Right ventricle myocardium inferior (tissue), 1 donor: ENCODE measurements at regions not wholly inside any gene's neighbourhood (a gene's known extent, or its start where the extent isn't known, plus 50 kb on each side); places are given as distances from the start of the nearest gene placed in this dataset.
A peak's percentile ranks its signal among the peaks of the same experiment; 100 is the strongest.
"Not testable (repeated sequence)": the region's sequence is repeated elsewhere in the genome, so short reads cannot be mapped to it uniquely, and the experiment has no call there.

ENCODE experiments used
- ATAC-seq: fragments of 200-7000 bp; cut with Tn5 transposase; one replicate; pipeline ENCODE4 v1.9.1; 2020; ENCODE audit warnings: mild to moderate bottlenecking, moderate library complexity
- DNase-seq: peaks from one replicate; pipeline ENCODE4 v3.0.0; 2021; ENCODE audit errors: missing footprints
- intact Hi-C: fragments of 100-400 bp; cut with DNase I; formaldehyde crosslinking; loops from one replicate; pipeline ENCODE4 v1.11.0; 2022
- donor health status: DM: no; HTN: yes; CAD: no; lungs with severe emphysema.

- intact Hi-C loops: no loop called here
- DNase-seq (no peak), ATAC-seq (no peak)
Measured at GRCh38 chr5:109630093-109630492, 59.6 kb upstream of the MAN2A1 start.

- no peak for ATAC-seq
- intact Hi-C loops: no loop called here
- no peak for DNase-seq
Measured at GRCh38 chr5:109628591-109628990, 61.1 kb upstream of the MAN2A1 start.

GRCh38 chr5:109621266-109621665 is 68.5 kb upstream of the MAN2A1 start:
- DNase-seq, ATAC-seq, intact Hi-C loops: not testable (repeated sequence)

GRCh38 chr5:109620651-109621050 is 69.1 kb upstream of the MAN2A1 start:
- ATAC-seq (no peak), DNase-seq (no peak)
- intact Hi-C loops: no loop called here

DNA sequence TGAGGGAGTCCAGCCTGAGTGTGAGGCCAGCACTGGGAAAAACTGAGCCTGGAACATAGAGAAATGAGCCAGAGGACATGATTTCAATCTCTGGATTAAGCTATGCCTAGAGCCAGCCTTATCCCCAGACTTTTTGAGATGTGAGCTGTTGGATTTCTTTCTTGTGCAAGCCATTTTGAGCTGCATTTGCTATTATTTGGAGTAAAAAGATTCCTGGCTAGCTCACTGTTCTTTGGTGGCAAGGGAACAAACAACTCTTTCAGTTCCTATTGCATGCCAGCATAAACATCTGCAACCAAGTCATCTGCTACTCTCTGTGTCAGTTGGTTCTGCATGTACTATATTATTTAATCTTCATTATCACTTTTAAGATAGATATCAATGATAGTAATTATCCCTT is 70.1 kb upstream of the MAN2A1 start:
- intact Hi-C loops: no loop called here
- peak; percentile 42 for ATAC-seq

GRCh38 chr5:109619021-109619460 is 70.7 kb upstream of the MAN2A1 start:
- DNase-seq (no peak), ATAC-seq (no peak)
- intact Hi-C loops: no loop called here

More for the DNA sequence above, 70.1 kb upstream of the MAN2A1 start:
- no peak for DNase-seq

- intact Hi-C loops: no loop called here
- ATAC-seq (no peak), DNase-seq (no peak)
Measured at GRCh38 chr5:109614981-109615380, 74.7 kb upstream of the MAN2A1 start.

- intact Hi-C loops: no loop called here
- ATAC-seq (no peak), DNase-seq (no peak)
Measured at GRCh38 chr5:109614301-109614700, 75.4 kb upstream of the MAN2A1 start.

DNA sequence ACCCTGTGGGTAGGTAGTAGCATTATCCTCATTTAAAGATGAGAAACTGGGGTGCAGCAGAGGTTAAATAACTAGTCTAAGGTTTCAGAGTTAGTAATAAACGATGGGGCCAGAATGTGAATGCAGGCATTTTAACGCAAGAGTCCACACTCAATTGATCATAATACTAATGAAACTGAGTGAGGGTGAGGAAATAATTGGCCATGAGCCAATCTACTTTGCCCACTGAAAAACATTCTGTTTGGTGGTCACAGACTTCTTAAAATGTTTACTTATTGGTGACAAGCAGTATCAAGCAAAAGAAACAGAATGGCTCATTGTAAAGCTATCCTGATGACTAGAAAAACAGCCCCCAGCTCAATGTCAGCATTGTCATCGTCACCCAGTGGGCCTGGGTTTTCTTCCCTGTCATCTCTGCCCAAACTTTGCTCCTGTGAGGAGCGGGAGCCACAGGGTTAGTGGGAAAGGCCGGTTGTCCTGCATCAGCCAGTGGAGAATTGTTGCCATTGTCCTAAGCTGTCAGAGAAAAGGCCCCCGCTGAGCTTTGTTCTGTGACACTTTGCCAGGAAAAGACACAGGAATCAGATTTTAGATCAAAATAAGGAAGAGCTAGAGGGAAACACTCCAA is 77.3 kb upstream of the MAN2A1 start:
- ATAC-seq (no peak), DNase-seq (no peak)
- intact Hi-C loops: no loop called here

DNA sequence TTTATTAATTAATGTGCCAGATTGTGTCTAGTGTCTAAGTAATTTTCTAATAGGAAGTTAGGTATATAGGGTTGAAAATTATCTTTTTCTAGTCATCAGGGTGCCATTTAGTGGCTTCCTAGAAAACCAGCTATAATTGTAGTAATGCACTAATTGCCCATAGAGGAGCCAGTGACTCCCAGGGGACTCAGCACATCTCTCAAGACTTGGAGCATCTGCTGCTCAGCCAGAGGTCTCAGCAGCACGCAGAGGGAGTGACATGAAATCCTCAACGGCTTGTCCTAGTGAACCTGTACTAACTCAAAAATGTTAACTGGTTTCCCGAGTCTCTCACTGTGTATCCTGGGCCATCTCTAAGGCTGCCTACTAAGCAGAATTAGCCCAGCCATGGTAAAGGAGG is 78.2 kb upstream of the MAN2A1 start:
- intact Hi-C loops: no loop called here
- no peak for DNase-seq
- no peak for ATAC-seq

- DNase-seq (no peak), ATAC-seq (no peak)
- intact Hi-C loops: no loop called here
Measured at GRCh38 chr5:109611061-109611460, 78.7 kb upstream of the MAN2A1 start.

- DNase-seq (no peak), ATAC-seq (no peak)
- intact Hi-C loops: no loop called here
Measured at GRCh38 chr5:109610581-109610980, 79.1 kb upstream of the MAN2A1 start.

GRCh38 chr5:109605207-109605730 is 84.5 kb upstream of the MAN2A1 start:
- intact Hi-C loops: no loop called here
- DNase-seq (no peak), ATAC-seq (no peak)

DNA sequence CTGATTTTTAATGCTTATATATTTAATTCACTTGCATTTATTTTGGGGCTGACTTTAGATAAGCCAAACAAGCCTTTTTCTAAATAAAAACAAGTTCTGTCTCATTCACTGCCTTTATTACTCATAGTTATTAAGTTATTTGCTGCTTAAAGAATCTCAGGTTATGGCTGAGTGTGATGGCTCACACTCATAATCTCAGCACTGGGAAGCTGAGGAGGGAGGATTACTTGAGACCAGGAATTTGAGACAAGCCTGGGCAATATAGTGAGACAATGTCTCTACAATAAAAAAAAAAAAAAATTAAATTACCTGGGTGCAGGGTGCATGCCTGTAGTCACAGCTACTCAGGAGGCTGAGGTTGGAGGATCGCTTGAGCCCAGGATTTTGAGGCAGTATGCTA is 85.0 kb upstream of the MAN2A1 start:
- intact Hi-C loops: no loop called here
- DNase-seq (no peak), ATAC-seq (no peak)

DNA sequence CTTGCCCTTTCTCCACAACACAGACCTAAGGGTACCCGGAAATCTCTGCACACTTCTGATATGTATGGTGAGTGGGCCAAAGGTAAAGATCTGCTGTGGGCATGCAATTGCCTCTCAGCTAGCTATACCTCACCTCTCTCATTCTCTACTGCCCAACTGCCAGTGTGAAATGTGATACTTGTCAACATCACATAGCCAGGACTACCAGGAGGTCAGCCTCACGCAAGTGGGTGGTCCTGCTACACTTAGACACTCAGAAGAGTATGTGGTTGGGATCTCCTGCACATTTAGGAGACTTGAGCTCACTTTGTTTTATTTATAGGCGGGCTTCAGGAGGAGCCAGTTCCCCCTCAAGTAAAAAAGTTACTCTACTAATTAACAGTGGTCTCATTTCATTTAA is 88.0 kb upstream of the MAN2A1 start:
- DNase-seq (no peak), ATAC-seq (no peak)
- intact Hi-C loops: no loop called here

DNA sequence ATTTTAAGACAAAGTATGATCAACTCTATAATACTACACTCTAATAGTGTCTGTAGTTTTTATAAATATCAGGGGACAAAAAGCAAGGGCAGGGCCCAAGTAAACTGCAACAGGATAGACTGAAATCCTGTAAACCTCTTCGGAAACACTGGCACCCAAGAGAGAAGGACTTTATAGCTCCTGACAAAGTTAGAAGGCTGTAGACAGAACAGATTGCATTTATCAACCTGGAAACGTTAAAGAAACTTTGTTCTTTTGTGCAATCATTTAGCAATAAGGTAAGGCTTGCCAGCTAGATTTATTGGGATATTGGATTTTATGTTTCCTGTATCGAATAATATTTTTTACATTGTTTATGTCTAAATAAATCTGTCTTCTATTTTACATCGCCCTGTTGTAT is 91.8 kb upstream of the MAN2A1 start:
- no peak for DNase-seq
- intact Hi-C loops: no loop called here
- ATAC-seq: no peak

- DNase-seq (no peak), ATAC-seq (no peak)
- intact Hi-C loops: no loop called here
Measured at GRCh38 chr5:109594217-109594616, 95.5 kb upstream of the MAN2A1 start.

- ATAC-seq (no peak), DNase-seq (no peak)
- intact Hi-C loops: no loop called here
Measured at GRCh38 chr5:109590799-109591198, 98.9 kb upstream of the MAN2A1 start.

DNA sequence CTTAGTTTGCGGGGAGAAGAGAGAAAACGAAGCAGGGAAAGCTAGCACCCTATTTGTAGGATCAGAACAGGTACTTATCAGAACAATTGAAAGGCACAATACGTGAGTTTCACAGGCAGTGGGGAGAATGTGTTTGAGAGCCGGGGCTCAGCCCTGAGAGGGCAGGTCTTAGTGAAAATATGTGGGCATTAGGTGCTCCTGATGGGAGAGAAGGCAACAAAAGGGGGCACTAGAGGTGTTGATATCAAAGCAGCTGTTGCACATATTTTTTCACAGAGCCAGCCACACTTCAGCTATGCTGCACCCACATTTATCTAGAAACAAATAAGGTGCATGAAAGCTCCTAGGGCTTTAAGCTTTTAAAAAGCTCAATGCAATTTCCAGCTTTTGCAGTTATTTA is 99.7 kb upstream of the MAN2A1 start:
- no peak for ATAC-seq
- intact Hi-C loops: no loop called here
- no peak for DNase-seq

DNA sequence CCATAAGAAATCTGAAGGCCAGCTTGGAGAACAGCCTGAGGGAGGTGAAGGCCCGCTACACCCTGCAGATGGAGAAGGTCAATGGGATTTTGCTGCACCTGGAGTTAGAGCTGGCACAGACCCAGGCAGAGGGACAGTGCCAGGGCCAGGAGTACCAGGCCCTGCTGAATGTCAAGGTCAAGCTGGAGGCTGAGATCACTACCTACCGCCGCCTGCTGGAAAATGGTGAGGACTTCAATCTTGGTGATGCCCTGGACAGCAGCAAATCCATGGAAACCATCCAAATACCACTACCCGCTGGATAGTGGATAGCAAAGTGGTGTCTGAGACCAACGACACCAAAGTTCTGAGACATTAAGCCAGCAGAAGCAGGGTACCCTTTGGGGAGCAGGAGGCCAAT is 100.5 kb upstream of the MAN2A1 start:
- ATAC-seq (no peak), DNase-seq (no peak)
- intact Hi-C loops: no loop called here
